HFFc6 (cell line): ENCODE measurements at regions not wholly inside any gene's neighbourhood (a gene's known extent, or its start where the extent isn't known, plus 50 kb on each side); places are given as distances from the start of the nearest gene placed in this dataset.

Experiments
- DNase-seq: peaks from one replicate; pipeline ENCODE4 v3.0.0-alpha.2; 2018
- H3K27ac Mint-ChIP-seq: 2 replicates; pipeline ENCODE4 v1.8.0; 2020; ENCODE audit warnings: mild to moderate bottlenecking, mixed read lengths
- H3K27me3 Mint-ChIP-seq: 2 replicates; pipeline ENCODE4 v1.8.0; 2021; ENCODE audit warnings: mild to moderate bottlenecking, moderate library complexity, mixed read lengths; ENCODE audit not compliant: insufficient read depth
- H3K36me3 Mint-ChIP-seq: 2 replicates; pipeline ENCODE4 v1.8.0; 2021; ENCODE audit warnings: low read depth, mixed read lengths
- H3K4me1 Mint-ChIP-seq: 2 replicates; pipeline ENCODE4 v1.8.0; 2020; ENCODE audit warnings: low read depth, mixed read lengths
- H3K4me3 Mint-ChIP-seq: 2 replicates; pipeline ENCODE4 v1.8.0; 2020; ENCODE audit warnings: mild to moderate bottlenecking, moderate library complexity, mixed read lengths
- H3K9me3 Mint-ChIP-seq: 2 replicates; pipeline ENCODE4 v1.8.0; 2020; ENCODE audit warnings: mild to moderate bottlenecking, mixed read lengths
- TF ChIP-seq, protein P1 (sequence below): fragments of 200-600 bp; sonication (generic); IDR thresholded peaks from 2 replicates; pipeline ENCODE4 v1.5.0; 2021; ENCODE audit warnings: antibody characterized with exemption, mild to moderate bottlenecking

GRCh38 chr4:165794834-165795233, 78.2 kb upstream of the TLL1 start:
- Mint-ChIP-seq H3K27ac (no peak overlapping the region), H3K27me3 (no peaks in the 10 kb centered on the region; the same call in 1 of the 2 replicates), H3K4me3 (no peak overlapping the region), H3K4me1 (no peaks in the 10 kb centered on the region), H3K36me3 (no peaks in the 10 kb centered on the region), H3K9me3 (peaks cover 16% of the 10 kb centered on the region)
- TF ChIP-seq, protein P1, sequence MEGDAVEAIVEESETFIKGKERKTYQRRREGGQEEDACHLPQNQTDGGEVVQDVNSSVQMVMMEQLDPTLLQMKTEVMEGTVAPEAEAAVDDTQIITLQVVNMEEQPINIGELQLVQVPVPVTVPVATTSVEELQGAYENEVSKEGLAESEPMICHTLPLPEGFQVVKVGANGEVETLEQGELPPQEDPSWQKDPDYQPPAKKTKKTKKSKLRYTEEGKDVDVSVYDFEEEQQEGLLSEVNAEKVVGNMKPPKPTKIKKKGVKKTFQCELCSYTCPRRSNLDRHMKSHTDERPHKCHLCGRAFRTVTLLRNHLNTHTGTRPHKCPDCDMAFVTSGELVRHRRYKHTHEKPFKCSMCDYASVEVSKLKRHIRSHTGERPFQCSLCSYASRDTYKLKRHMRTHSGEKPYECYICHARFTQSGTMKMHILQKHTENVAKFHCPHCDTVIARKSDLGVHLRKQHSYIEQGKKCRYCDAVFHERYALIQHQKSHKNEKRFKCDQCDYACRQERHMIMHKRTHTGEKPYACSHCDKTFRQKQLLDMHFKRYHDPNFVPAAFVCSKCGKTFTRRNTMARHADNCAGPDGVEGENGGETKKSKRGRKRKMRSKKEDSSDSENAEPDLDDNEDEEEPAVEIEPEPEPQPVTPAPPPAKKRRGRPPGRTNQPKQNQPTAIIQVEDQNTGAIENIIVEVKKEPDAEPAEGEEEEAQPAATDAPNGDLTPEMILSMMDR, result no peak
- no peak for DNase-seq

- no peak for DNase-seq
- Mint-ChIP-seq H3K36me3 (no peaks in the 10 kb centered on the region), H3K27ac (no peak overlapping the region), H3K4me1 (no peaks in the 10 kb centered on the region), H3K4me3 (no peak overlapping the region), H3K27me3 (no peaks in the 10 kb centered on the region), H3K9me3 (peaks cover 16% of the 10 kb centered on the region)
- TF ChIP-seq, protein P1, result no peak
Observed at GRCh38 chr4:165799384-165799815, 73.6 kb upstream of the TLL1 start.

DNA sequence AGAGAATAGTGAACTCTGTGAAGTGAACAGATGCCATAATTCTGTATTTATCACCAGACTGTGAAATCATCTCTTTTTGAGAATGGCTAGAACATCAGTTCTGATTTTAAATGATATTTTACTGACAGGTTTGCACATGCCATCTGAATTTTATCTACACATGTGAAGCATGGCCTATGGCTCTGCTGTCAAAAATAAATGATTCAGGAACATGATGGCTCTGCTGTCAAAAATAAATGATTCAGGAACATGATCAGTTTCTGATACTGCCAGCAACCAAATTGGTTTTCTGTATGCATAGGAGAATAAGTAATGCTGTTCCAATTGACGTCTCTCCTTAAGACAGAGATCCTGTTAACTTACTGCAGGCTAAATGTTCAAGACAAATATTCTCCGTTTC, 70.6 kb upstream of the TLL1 start:
- Mint-ChIP-seq H3K27me3 (no peaks in the 10 kb centered on the region), H3K27ac (no peak overlapping the region), H3K36me3 (no peaks in the 10 kb centered on the region), H3K9me3 (peaks cover 12% of the 10 kb centered on the region), H3K4me3 (no peak overlapping the region), H3K4me1 (no peaks in the 10 kb centered on the region)
- no peak for DNase-seq
- TF ChIP-seq, protein P1, result no peak

DNA sequence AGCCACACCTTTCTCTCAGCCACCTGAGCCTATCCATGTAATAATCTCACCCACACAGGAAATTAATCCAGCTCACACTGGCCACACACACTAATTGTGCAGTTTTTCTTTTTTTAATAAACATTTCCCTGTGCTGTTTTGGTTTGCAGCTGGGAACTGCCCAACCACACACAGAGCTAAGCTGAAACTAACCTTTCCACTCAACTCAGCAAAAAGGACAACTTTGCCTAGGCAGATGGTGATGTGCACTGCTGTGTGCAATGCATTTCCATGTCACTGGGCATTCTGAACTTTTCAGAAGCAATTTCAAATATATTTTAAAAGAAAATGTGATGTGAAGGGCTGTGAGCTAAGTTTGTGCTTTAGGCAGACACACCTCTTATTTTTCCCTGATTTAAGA, 70.0 kb upstream of the TLL1 start:
- no peak for DNase-seq
- Mint-ChIP-seq H3K9me3 (peaks cover 7% of the 10 kb centered on the region), H3K4me3 (no peak overlapping the region), H3K4me1 (no peaks in the 10 kb centered on the region), H3K27me3 (no peaks in the 10 kb centered on the region), H3K27ac (no peak overlapping the region), H3K36me3 (no peaks in the 10 kb centered on the region)
- TF ChIP-seq, protein P1, result no peak

DNA sequence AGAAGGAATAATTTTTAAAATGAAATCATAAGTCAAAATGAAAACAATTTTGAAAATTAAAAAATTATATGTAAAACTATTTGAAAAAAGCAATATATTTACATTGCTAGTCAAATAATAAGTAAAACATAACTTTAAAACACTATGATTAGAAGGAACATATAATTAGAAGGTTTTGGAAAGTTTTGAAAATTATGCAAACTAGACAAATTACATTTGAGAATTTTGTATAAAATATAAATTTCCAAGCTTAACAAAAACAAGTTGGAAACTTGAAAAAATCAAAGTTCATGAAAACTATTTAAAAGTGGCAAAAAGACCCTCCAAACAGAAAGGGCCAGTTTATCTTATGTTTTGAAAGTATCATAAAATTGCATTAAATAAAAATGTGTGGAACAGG, 67.6 kb upstream of the TLL1 start:
- Mint-ChIP-seq H3K4me1 (no peaks in the 10 kb centered on the region), H3K4me3 (no peak overlapping the region), H3K36me3 (no peaks in the 10 kb centered on the region), H3K27me3 (no peaks in the 10 kb centered on the region), H3K9me3 (no peaks in the 10 kb centered on the region; the same call in 1 of the 2 replicates), H3K27ac (no peak overlapping the region)
- TF ChIP-seq, protein P1, result no peak
- no peak for DNase-seq

GRCh38 chr4:165806613-165807012, 66.4 kb upstream of the TLL1 start:
- no peaks in the 10 kb centered on the region; the same call in 1 of the 2 replicates for H3K9me3 Mint-ChIP-seq
- no peaks in the 10 kb centered on the region for H3K36me3 Mint-ChIP-seq
- no peaks in the 10 kb centered on the region for H3K27me3 Mint-ChIP-seq
- TF ChIP-seq, protein P1, result no peak
- H3K4me3 Mint-ChIP-seq, result no peak overlapping the region
- H3K4me1 Mint-ChIP-seq, result no peaks in the 10 kb centered on the region
- H3K27ac Mint-ChIP-seq, result no peak overlapping the region
- no peak for DNase-seq
